ENCODE measurements at regions not wholly inside any gene's neighbourhood (a gene's known extent, or its start where the extent isn't known, plus 50 kb on each side); places are given as distances from the start of the nearest gene placed in this dataset.

DNA sequence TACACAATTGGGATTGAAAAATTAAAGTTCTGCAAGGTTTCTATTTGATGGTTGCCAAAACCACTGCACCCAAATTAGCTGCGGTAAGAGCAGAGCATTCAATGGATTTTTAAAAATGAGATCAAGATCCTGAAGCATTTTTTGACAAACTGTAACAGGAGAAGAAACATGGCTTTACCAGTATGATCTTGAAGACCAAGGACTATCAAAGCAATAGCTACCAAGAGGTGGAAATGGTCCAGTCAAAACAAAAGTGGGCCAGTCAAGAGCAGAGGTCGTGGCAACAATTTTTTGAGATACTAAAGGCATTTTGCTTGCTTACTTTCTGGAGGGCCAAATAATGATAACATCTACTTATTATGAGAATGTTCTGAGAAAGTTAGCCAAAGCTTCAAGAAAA is 186.8 kb downstream of the RDH14 start:
- no peak for DNase-seq

DNA sequence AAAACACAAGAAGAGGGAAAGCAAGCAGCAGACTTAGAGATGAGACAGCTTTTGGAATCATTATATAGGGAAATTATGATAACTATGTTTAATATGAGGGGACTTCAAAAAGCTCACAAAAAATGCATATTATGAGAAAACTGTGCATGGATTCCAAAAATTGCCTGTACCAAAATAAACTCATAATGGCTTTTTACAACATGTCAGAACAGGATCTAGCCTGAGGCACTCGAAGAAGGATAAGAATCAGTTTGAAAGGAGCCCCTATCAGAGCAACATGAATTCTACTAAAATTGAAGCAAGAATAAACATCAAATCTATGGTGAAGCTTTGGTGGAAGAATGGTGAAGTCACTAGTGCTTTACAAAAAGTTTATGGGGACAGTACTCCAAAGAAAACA is 187.4 kb downstream of the RDH14 start:
- no peak for DNase-seq

- no peak for DNase-seq
Measured at GRCh38 chr2:18372641-18373040, 187.8 kb downstream of the RDH14 start.

GRCh38 chr2:18369760-18370159 is 190.7 kb downstream of the RDH14 start:
- no peak for DNase-seq

GRCh38 chr2:18368008-18368407 is 192.4 kb downstream of the RDH14 start:
- DNase-seq: no peak

- no peak for DNase-seq
Measured at GRCh38 chr2:18365342-18365741, 195.1 kb downstream of the RDH14 start.

DNA sequence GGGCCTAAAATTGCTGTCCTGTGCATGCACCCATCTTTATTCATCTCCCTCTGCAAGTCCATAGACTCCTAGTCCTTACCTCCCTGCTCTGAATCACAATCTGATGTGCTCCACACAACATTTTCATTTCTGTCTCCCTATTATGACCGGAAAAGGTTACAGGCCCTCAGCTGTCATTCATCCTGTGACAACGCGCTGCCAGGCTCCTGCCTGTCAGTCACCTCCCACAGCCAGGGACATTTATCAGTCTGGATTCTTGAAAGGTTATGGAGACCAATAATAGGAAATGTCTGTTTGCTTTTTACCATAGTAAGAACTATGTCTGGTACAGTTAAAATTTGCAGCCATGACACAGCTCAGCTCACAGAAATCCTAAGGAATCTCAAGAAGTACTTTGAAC is 197.1 kb downstream of the RDH14 start:
- no peak for DNase-seq

GRCh38 chr2:18362696-18363095 is 197.8 kb downstream of the RDH14 start:
- DNase-seq: no peak

DNA sequence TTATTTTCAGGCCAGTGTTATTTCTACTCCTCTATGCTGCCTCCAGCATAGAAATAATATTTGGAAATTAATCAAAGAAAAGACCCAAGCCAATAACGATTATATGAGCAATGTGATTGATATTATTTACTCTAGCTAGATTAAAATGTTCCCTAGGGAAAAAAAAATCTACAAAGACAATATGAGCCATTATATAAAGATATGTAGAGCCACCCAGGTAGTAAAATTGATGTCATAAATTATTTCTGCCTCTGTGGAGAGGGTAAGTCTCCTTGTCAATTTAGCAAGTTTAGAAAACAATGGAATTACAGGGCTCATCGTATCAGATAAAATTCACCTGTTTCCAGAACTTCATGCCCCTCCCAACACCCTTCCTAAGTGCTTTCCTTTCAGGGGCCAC is 202.9 kb downstream of the RDH14 start:
- DNase-seq: no peak

- no peak for DNase-seq
Measured at GRCh38 chr2:18356676-18357075, 203.8 kb downstream of the RDH14 start.

- DNase-seq: no peak
Measured at GRCh38 chr2:18349421-18349820, 211.0 kb downstream of the RDH14 start.

- DNase-seq: no peak
Measured at GRCh38 chr2:18346874-18347273, 213.6 kb downstream of the RDH14 start.

GRCh38 chr2:18346344-18346743 is 214.1 kb downstream of the RDH14 start:
- DNase-seq: no peak

GRCh38 chr2:18345848-18346247 is 214.6 kb downstream of the RDH14 start:
- DNase-seq: no peak

GRCh38 chr2:18342901-18343300 is 217.6 kb downstream of the RDH14 start:
- no peak for DNase-seq

DNA sequence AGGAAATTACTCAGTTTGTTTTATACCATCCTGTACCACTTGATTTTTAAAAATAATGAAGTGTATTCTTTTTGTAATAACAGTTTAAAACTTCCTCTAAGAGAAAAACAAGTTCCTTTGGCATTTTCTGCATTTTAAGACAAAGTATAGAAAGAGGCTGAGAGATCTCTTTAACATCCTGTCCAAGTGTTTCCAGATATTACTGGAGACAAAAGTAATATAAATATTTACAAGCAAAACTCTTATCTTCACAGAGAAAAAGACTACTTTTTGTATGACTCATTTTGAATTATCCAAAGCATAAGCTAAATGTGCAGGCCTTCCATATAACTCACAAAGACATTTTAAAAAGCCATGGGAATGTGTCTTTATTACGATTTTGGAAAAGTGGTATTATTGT is 221.1 kb downstream of the RDH14 start:
- DNase-seq: no peak

DNA sequence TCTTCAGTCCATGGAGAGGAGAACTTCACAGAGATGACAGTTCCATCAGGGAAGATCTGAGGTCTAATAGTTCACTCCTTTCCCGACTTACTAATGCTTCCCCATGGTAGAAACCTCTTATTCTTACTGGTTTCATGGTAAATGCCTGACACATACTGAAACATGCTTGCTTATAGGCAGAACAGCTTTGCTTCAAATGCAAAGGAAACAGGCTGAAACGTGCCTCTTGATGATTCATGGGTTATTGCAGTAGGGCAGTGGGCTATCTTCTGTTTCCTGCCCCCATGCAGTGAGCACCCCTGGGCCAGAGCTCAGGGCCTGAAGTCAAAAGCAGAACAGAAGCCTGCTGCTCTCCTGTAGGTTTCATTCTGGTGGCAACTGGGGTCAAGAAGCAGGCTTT is 223.5 kb downstream of the RDH14 start:
- DNase-seq: no peak

DNA sequence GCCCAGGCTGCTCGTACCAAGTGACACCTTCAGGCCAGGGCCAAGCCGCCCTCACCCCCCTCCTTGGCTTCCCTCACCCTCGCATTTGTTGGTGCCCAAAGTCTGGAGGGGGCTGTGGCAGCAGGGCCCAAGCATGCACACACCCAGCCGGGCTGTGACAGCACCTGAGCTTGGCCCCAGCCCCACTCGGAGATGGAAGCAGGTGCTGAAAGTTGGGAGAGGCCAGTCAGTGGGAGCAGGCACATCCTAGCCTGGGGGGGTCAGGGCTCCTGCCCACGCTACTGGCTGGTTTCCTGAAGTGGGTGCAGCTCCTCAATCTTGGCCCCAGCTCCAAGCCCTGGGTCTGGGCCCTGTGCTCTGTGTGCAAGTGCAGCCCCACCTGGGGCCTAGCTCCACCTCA is 228.0 kb downstream of the RDH14 start:
- no peak for DNase-seq

DNA sequence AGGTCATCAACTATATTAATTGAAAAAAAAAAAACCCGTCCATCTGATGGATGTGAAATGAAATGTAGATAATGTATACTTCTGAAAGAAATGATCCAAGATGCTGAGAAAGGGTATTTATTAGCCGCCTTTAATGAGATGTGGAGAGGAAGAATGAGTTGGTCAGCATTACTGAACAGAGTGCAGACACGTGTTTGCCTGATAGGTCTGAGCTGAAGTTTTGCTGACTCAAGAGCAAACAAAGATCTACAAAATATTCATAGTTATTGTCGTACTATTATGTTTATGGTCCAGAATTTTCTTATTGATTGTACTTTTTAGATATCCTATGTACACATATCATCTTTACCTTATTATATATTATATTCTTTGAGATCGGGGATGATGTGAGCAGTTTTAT is 235.3 kb downstream of the RDH14 start:
- no peak for DNase-seq

DNA sequence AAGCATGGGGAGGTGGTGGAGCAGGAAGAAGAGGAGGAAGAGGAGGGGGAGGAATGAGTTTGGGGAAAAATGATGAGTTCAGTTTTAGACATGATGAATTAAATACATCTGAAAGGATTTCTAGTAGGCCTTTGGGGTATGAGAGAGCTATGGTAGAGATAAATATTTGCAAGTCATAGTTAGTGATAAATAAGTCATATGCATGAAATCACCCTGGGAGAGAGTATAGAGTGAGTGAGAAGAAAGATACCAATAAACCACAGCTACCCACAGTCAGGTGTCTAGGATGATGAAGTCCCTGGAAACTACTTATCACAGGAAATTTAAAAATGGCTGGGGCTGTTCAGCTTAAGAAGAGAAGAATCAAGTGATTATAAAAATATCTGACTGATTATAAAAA is 240.5 kb downstream of the RDH14 start:
- DNase-seq: no peak

DNA sequence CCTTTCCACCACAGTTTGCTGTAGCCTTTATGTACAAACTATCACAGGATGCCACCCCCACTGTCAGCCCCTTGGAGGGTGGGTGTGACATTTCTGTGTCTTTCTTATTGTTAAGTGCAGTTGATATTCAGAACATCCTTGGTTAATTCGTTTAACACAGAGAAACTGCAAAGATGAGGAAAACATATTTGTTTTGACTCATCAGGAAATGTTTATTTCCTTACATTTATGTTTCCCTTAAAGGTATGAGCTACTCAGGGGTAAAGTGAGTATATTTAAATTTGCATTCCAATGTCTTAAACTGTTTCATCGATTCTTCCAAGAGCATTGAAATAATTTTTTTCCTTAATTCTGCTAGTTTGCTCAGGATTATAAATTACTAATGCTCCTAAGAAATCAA is 243.4 kb downstream of the RDH14 start:
- no peak for DNase-seq

- DNase-seq: no peak
Measured at GRCh38 chr2:18312818-18313217, 247.6 kb downstream of the RDH14 start.

GRCh38 chr2:18311420-18312195 is 248.8 kb downstream of the RDH14 start:
- no peak for DNase-seq

DNA sequence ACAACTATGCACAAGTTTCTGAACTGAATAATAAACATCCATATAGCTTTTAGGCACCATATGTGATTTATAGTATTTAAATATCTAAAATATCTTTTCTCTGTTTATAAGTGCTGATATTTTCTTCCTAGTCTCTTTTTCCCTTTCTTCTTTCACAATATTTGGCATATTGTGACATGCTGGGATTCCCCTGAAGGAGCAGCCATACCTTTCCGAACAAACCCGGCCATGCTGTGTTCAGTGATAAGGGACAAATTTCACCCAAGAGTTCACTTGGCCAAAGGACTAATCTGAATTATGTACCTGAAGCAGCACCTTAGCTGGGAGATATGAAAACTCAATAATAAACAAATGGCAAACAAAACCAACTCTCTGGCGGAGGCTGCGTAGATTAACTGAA is 250.8 kb downstream of the RDH14 start:
- DNase-seq: no peak

DNA sequence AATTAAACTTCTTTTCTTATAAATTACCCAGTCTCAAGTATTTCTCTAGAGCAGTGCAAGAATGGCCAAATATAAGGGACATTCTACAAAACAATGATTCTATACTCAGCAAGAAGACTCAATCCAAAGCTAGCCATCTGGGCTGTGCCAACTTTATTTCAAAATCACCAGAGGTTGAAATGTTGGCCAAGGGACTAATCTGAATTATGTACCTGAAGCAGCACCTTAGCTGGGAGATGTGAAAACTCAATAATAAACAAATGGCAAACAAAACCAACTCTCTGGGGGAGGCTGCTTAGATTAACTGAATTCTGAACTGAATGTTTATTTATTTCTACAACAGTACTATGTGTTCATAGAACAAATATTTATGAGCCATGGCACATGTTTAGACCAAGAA is 251.3 kb downstream of the RDH14 start:
- DNase-seq: no peak
